PC-3 (cell line): ENCODE measurements at regions not wholly inside any gene's neighbourhood (a gene's known extent, or its start where the extent isn't known, plus 50 kb on each side); places are given as distances from the start of the nearest gene placed in this dataset.

Experiments used
- EZH2 ChIP-seq: fragments of 300-600 bp; sonication (generic); IDR thresholded peaks from one replicate; pipeline ENCODE4 v1.6.1; 2017; ENCODE audit warnings: antibody characterized with exemption, mild to moderate bottlenecking, low read length; ENCODE audit not compliant: unreplicated experiment
- EZH2phosphoT487 ChIP-seq: fragments of 300-600 bp; sonication (generic); IDR thresholded peaks from 2 replicates; pipeline ENCODE4 v1.6.1; 2018; ENCODE audit warnings: mild to moderate bottlenecking, antibody characterized with exemption, low read length, borderline replicate concordance
- TF ChIP-seq, protein P1 (sequence below): fragments of 300-600 bp; sonication (generic); conservative IDR thresholded peaks from 2 replicates; pipeline ENCODE4 v1.5.1; 2017; ENCODE audit warnings: antibody characterized with exemption, low read depth, mild to moderate bottlenecking, low read length

DNA sequence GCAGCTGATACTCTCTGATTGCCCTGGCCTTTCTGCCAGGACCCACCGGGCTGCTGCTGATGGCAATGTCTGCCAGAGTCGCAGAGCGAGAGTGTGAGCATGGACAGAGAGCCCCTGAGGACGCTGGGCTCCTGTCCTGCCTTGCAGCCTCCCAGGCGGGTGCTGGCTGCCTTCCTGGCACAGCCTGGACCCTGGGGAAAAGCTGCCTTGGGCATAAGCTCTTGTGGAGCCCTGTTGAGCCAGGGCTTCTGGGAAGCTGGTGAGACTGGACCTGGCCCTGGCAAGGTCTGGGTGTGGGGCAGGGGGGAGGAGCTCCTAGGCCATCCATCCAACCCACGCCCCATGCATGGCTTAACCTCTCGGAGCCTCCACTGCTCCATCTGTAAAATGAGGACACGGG is 105.8 kb upstream of the WNT4 start:
- TF ChIP-seq, protein P1, sequence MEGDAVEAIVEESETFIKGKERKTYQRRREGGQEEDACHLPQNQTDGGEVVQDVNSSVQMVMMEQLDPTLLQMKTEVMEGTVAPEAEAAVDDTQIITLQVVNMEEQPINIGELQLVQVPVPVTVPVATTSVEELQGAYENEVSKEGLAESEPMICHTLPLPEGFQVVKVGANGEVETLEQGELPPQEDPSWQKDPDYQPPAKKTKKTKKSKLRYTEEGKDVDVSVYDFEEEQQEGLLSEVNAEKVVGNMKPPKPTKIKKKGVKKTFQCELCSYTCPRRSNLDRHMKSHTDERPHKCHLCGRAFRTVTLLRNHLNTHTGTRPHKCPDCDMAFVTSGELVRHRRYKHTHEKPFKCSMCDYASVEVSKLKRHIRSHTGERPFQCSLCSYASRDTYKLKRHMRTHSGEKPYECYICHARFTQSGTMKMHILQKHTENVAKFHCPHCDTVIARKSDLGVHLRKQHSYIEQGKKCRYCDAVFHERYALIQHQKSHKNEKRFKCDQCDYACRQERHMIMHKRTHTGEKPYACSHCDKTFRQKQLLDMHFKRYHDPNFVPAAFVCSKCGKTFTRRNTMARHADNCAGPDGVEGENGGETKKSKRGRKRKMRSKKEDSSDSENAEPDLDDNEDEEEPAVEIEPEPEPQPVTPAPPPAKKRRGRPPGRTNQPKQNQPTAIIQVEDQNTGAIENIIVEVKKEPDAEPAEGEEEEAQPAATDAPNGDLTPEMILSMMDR, result no peak
- no peak for TF ChIP-seq EZH2
- TF ChIP-seq EZH2phosphoT487, result no peak
